Chondrocyte (in vitro differentiated cells): ENCODE measurements at regions not wholly inside any gene's neighbourhood (a gene's known extent, or its start where the extent isn't known, plus 50 kb on each side); places are given as distances from the start of the nearest gene placed in this dataset.

ENCODE experiments used
- DNase-seq: peaks from one replicate; pipeline ENCODE4 v3.0.0; 2021; ENCODE audit warnings: mixed read lengths, low spot score
- H3K27ac Mint-ChIP-seq: one replicate; pipeline ENCODE4 v1.8.0; 2021; ENCODE audit warnings: mild to moderate bottlenecking, moderate library complexity, mixed read lengths; ENCODE audit not compliant: unreplicated experiment
- H3K27me3 Mint-ChIP-seq: 2 replicates; pipeline ENCODE4 v1.8.0; 2021; ENCODE audit warnings: low read depth, mixed read lengths
- H3K36me3 Mint-ChIP-seq: 2 replicates; pipeline ENCODE4 v1.8.0; 2021; ENCODE audit warnings: low read depth, mixed read lengths
- H3K4me1 Mint-ChIP-seq: 2 replicates; pipeline ENCODE4 v1.8.0; 2021; ENCODE audit warnings: low read depth, mild to moderate bottlenecking, mixed read lengths
- H3K4me3 Mint-ChIP-seq: one replicate; pipeline ENCODE4 v1.8.0; 2021; ENCODE audit warnings: mild to moderate bottlenecking, moderate library complexity, mixed read lengths; ENCODE audit not compliant: unreplicated experiment
- H3K9me3 Mint-ChIP-seq: 2 replicates; pipeline ENCODE4 v1.8.0; 2021; ENCODE audit warnings: low read depth, mixed read lengths
- TF ChIP-seq, protein P1 (sequence below): fragments of 200-600 bp; sonication (generic); IDR thresholded peaks from 2 replicates; pipeline ENCODE4 v1.5.0; 2021; ENCODE audit warnings: antibody characterized with exemption, mild to moderate bottlenecking, moderate library complexity

GRCh38 chr3:116994351-116994879 lies 284.8 kb downstream of the TUSC7 start:
- Mint-ChIP-seq H3K36me3 (peaks cover 2% of the 10 kb centered on the region), H3K4me3 (no peak overlapping the region), H3K27me3 (peaks cover 6% of the 10 kb centered on the region), H3K4me1 (peaks cover 38% of the 10 kb centered on the region), H3K27ac (no peak overlapping the region), H3K9me3 (peaks cover 2% of the 10 kb centered on the region)
- TF ChIP-seq, protein P1, sequence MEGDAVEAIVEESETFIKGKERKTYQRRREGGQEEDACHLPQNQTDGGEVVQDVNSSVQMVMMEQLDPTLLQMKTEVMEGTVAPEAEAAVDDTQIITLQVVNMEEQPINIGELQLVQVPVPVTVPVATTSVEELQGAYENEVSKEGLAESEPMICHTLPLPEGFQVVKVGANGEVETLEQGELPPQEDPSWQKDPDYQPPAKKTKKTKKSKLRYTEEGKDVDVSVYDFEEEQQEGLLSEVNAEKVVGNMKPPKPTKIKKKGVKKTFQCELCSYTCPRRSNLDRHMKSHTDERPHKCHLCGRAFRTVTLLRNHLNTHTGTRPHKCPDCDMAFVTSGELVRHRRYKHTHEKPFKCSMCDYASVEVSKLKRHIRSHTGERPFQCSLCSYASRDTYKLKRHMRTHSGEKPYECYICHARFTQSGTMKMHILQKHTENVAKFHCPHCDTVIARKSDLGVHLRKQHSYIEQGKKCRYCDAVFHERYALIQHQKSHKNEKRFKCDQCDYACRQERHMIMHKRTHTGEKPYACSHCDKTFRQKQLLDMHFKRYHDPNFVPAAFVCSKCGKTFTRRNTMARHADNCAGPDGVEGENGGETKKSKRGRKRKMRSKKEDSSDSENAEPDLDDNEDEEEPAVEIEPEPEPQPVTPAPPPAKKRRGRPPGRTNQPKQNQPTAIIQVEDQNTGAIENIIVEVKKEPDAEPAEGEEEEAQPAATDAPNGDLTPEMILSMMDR = no peak
- DNase-seq = no peak

DNA sequence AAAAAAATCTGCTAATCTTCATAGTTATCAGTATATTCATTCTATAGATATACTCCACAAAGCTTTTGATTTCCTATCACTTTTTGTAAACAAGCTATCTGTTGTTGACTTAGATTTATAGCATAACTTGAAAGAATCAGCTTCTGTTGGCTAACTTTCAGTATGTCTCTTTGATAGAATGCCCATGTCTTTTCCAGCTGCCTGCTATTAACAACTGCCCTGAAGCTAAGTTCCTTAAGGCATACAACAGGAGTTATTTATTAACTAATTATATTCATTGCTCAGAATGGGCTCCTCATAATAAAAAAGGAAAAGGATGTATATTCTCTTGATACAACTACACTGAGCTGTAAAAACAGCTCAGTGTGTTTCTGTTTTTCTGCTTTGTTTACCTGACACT lies 293.9 kb downstream of the TUSC7 start:
- DNase-seq = no peak
- H3K4me3 Mint-ChIP-seq = no peak overlapping the region
- peaks cover 7% of the 10 kb centered on the region for H3K27me3 Mint-ChIP-seq
- TF ChIP-seq, protein P1 = no peak
- H3K36me3 Mint-ChIP-seq = no peaks in the 10 kb centered on the region
- no peaks in the 10 kb centered on the region for H3K9me3 Mint-ChIP-seq
- peaks cover 13% of the 10 kb centered on the region for H3K4me1 Mint-ChIP-seq
- H3K27ac Mint-ChIP-seq = no peak overlapping the region

DNA sequence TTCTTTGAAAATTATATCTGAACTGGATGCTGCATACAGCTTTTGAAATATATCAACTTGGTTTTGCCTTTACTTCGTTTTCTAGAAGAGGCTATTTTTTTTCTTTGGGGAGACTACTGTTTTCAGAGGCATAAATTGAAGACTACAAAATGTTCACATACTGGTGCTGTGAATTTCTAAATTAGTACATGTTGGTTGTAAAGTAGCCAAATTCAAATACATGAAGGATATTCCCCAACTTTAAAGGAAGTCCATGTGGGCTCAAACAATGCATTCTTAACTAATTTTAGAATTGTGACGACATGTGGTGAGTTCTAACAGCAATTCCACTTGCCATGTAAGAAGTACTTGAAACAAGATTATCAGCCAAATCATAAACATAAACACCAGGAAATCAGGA lies 295.7 kb downstream of the TUSC7 start:
- H3K4me1 Mint-ChIP-seq = peaks cover 9% of the 10 kb centered on the region
- no peak overlapping the region for H3K4me3 Mint-ChIP-seq
- no peaks in the 10 kb centered on the region for H3K36me3 Mint-ChIP-seq

DNA sequence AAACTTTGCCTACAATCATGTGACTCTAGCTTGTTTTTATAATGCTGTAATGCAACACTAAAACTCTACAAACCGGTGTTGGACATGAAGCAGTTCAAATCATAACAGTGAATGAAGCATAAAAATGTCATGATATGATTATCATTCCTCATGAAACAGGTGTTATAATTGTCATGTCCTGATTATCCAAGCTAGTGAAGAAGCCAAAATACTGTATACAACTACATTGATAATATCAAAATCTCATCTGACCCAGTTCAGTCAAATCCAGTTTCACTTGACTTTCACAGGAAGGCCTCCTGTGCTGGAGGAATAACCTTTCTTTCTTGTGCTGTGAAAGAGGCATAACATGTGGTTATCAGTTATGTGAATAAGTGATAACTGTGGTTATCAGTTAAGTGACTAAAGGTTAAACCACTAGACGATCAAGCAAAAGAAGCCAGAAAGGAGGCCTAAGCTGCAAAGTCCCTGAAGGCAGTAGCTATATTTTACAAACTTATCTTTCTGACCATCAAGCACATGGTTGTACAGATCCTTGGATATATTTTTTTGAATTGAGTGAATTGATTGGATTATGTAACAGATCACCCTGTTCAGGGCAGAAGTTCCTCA lies 296.4 kb downstream of the TUSC7 start:
- TF ChIP-seq, protein P1 = no peak
- H3K36me3 Mint-ChIP-seq = no peaks in the 10 kb centered on the region
- H3K4me1 Mint-ChIP-seq = peaks cover 9% of the 10 kb centered on the region
- no peaks in the 10 kb centered on the region for H3K9me3 Mint-ChIP-seq
- DNase-seq = no peak
- no peak overlapping the region for H3K4me3 Mint-ChIP-seq
- H3K27ac Mint-ChIP-seq = no peak overlapping the region
- peaks cover 16% of the 10 kb centered on the region for H3K27me3 Mint-ChIP-seq

More for the DNA sequence above, 295.7 kb downstream of the TUSC7 start:
- no peak for DNase-seq
- TF ChIP-seq, protein P1 = no peak
- no peak overlapping the region for H3K27ac Mint-ChIP-seq
- no peaks in the 10 kb centered on the region for H3K9me3 Mint-ChIP-seq
- H3K27me3 Mint-ChIP-seq = peaks cover 16% of the 10 kb centered on the region

DNA sequence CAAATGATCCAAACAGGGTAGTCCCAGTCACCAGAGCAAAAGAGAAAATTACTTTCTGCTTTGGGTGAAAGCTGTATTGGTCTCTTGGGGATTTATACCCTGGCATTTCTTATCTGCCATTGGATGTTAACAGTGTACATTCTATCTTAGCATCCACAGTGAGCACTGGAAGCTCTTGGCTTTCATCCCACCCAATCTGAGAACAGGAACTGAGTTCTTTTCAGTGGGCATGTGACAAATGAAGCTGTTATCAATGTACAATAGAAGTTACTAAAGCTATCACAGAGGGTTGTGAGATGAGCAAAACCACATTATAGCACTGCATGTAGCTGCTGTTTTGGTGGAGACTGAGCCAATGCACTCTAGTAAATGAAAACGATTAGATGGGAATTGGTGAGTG lies 300.7 kb downstream of the TUSC7 start:
- Mint-ChIP-seq H3K27me3 (peaks cover 13% of the 10 kb centered on the region), H3K36me3 (no peaks in the 10 kb centered on the region), H3K4me3 (no peak overlapping the region), H3K4me1 (peaks cover 8% of the 10 kb centered on the region), H3K27ac (no peak overlapping the region), H3K9me3 (no peaks in the 10 kb centered on the region)
- TF ChIP-seq, protein P1 = no peak
- DNase-seq = no peak
